Brain microvascular endothelial cell (primary cell): ENCODE measurements at regions not wholly inside any gene's neighbourhood (a gene's known extent, or its start where the extent isn't known, plus 50 kb on each side); places are given as distances from the start of the nearest gene placed in this dataset.
A peak's percentile ranks its signal among the peaks of the same experiment; 100 is the strongest.
"Not testable (repeated sequence)": the region's sequence is repeated elsewhere in the genome, so short reads cannot be mapped to it uniquely, and the experiment has no call there.

Source experiments
- DNase-seq: peaks from one replicate; pipeline ENCODE4 v3.0.0-alpha.2; 2020
- H3K27ac ChIP-seq: fragments of 250-450 bp; sonication (Bioruptor Pico); 2 replicates; pipeline ENCODE4 v1.5.1; 2020; ENCODE audit warnings: mild to moderate bottlenecking, moderate library complexity
- H3K27me3 ChIP-seq: fragments of 250-450 bp; sonication (Bioruptor Pico); replicated peaks from 2 replicates; pipeline ENCODE4 v1.5.1; 2020; ENCODE audit warnings: mild to moderate bottlenecking
- H3K36me3 ChIP-seq: fragments of 250-450 bp; sonication (Bioruptor Pico); replicated peaks from 2 replicates; pipeline ENCODE4 v1.5.1; 2020; ENCODE audit warnings: mild to moderate bottlenecking
- H3K4me3 ChIP-seq: 2 replicates; pipeline ENCODE4 v1.5.1; 2011; ENCODE audit warnings: low read depth, mild to moderate bottlenecking, control low read depth, low read length, moderate library complexity
- in situ Hi-C: cut with HindIII; loops from 2 replicates; pipeline ENCODE4 v1.10.0; 2017; ENCODE audit warnings: low sequenced_read_pairs, low pct_ligation_motif_present
- TF ChIP-seq, protein P1 (sequence below): IDR thresholded peaks from 2 replicates; pipeline ENCODE4 v1.5.1; 2011; ENCODE audit warnings: low read depth, mild to moderate bottlenecking, moderate library complexity, low read length, control low read depth, inconsistent platforms; ENCODE audit errors: missing control alignments

- Histone ChIP-seq H3K27me3 (no peaks in the 10 kb centered on the region), H3K27ac (no peak overlapping the region), H3K4me3 (no peak overlapping the region), H3K36me3 (no peaks in the 10 kb centered on the region)
- no peak for DNase-seq
- TF ChIP-seq, protein P1, sequence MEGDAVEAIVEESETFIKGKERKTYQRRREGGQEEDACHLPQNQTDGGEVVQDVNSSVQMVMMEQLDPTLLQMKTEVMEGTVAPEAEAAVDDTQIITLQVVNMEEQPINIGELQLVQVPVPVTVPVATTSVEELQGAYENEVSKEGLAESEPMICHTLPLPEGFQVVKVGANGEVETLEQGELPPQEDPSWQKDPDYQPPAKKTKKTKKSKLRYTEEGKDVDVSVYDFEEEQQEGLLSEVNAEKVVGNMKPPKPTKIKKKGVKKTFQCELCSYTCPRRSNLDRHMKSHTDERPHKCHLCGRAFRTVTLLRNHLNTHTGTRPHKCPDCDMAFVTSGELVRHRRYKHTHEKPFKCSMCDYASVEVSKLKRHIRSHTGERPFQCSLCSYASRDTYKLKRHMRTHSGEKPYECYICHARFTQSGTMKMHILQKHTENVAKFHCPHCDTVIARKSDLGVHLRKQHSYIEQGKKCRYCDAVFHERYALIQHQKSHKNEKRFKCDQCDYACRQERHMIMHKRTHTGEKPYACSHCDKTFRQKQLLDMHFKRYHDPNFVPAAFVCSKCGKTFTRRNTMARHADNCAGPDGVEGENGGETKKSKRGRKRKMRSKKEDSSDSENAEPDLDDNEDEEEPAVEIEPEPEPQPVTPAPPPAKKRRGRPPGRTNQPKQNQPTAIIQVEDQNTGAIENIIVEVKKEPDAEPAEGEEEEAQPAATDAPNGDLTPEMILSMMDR: no peak
- in situ Hi-C loops: loop anchor here (25.0 kb wide), 1 partner anchor 304 kb away; the partner anchor contains the start of gene SFMBT2
These were observed 302.7 kb downstream of the SFMBT2 start for GRCh38 chr10:7108141-7108540.

DNA sequence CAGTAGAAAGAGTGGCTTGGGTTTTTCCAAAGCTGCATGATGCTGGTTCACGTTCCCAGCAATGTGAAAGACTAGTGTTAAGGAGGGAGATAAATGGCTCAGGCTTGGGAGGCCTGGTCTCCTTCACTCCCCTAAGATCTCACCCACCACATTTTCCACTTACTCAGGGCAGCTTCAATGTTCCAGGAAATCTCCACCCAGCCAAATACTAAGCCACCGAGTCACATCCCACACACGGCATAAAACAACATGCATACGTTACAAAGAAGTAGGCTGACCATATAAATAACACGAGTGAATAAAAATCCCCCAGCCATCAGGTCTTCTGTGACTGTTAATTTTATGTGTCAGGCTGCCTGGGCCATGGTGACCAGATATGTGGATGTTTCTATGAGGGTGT is 303.5 kb downstream of the SFMBT2 start:
- H3K4me3 ChIP-seq: no peak overlapping the region
- peak; percentile 47 for DNase-seq

GRCh38 chr10:7104379-7104778 is 306.5 kb downstream of the SFMBT2 start:
- not testable (repeated sequence) for H3K27me3 ChIP-seq, H3K4me3 ChIP-seq, H3K36me3 ChIP-seq, DNase-seq, H3K27ac ChIP-seq
- in situ Hi-C loops: loop anchor here (25.0 kb wide), 1 partner anchor 308 kb away; the partner anchor contains the start of gene SFMBT2

More for the DNA sequence above, 303.5 kb downstream of the SFMBT2 start:
- no peaks in the 10 kb centered on the region for H3K36me3 ChIP-seq
- no peaks in the 10 kb centered on the region for H3K27me3 ChIP-seq
- in situ Hi-C loops: loop anchor here (25.0 kb wide), 1 partner anchor 305 kb away; the partner anchor contains the start of gene SFMBT2
- TF ChIP-seq, protein P1: no peak
- H3K27ac ChIP-seq: peak overlapping the region; percentile 19

- Histone ChIP-seq H3K36me3 (no peaks in the 10 kb centered on the region), H3K4me3 (no peak overlapping the region), H3K27ac (no peak overlapping the region), H3K27me3 (no peaks in the 10 kb centered on the region)
- TF ChIP-seq, protein P1: no peak
- DNase-seq: no peak
- in situ Hi-C loops: loop anchor here (25.0 kb wide), 1 partner anchor 310 kb away; the partner anchor contains the start of gene SFMBT2
These were observed 308.1 kb downstream of the SFMBT2 start for GRCh38 chr10:7102557-7103349.

GRCh38 chr10:7102084-7102483 is 308.8 kb downstream of the SFMBT2 start:
- DNase-seq: no peak
- Histone ChIP-seq H3K4me3 (no peak overlapping the region), H3K36me3 (no peaks in the 10 kb centered on the region), H3K27ac (no peak overlapping the region), H3K27me3 (no peaks in the 10 kb centered on the region)
- TF ChIP-seq, protein P1: no peak
- in situ Hi-C loops: loop anchor here (25.0 kb wide), 1 partner anchor 310 kb away; the partner anchor contains the start of gene SFMBT2

DNA sequence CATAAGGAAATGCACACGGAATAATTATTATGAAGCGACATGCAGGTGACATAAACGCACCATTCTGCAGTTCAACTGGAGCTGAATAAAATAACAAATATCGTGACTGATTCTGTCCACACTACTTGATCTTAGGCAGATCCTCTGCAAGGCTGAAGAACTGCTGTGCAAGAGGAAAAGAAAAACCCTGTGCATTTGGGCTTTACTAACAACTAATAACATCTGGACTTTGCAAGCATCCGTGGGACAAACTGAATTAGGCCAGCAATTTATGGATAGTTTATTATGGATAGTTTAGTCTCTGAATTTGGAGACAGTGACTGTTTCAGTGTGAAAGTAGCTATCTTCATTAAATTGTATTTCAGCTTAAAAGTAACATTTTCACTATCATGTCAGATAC is 309.4 kb downstream of the SFMBT2 start:
- Histone ChIP-seq H3K36me3 (no peaks in the 10 kb centered on the region), H3K4me3 (no peak overlapping the region), H3K27ac (no peak overlapping the region), H3K27me3 (no peaks in the 10 kb centered on the region)
- TF ChIP-seq, protein P1: no peak
- DNase-seq: no peak
- in situ Hi-C loops: loop anchor here (25.0 kb wide), 1 partner anchor 311 kb away; the partner anchor contains the start of gene SFMBT2
